NCI-H69 (cell line): ENCODE measurements at regions not wholly inside any gene's neighbourhood (a gene's known extent, or its start where the extent isn't known, plus 50 kb on each side); places are given as distances from the start of the nearest gene placed in this dataset.

ENCODE experiments used
- DNase-seq: peaks from one replicate; lab custom pipeline; 2025; lab: John Stamatoyannopoulos, UW

GRCh38 chr2:23241611-23242245, 143.3 kb upstream of the KLHL29 start:
- peak; percentile 82 for DNase-seq

GRCh38 chr2:23243073-23243659, 141.8 kb upstream of the KLHL29 start:
- no peak for DNase-seq

- DNase-seq: no peak
Measured at GRCh38 chr2:23244617-23245016, 140.4 kb upstream of the KLHL29 start.

GRCh38 chr2:23246992-23247683, 137.8 kb upstream of the KLHL29 start:
- no peak for DNase-seq

- DNase-seq: no peak
Measured at GRCh38 chr2:23248667-23249066, 136.3 kb upstream of the KLHL29 start.

GRCh38 chr2:23249348-23249747, 135.6 kb upstream of the KLHL29 start:
- DNase-seq: no peak

GRCh38 chr2:23250371-23250770, 134.6 kb upstream of the KLHL29 start:
- DNase-seq: no peak

GRCh38 chr2:23256643-23257042, 128.3 kb upstream of the KLHL29 start:
- DNase-seq: no peak

GRCh38 chr2:23260621-23261020, 124.4 kb upstream of the KLHL29 start:
- no peak for DNase-seq

GRCh38 chr2:23268467-23269263, 116.3 kb upstream of the KLHL29 start:
- DNase-seq: no peak

GRCh38 chr2:23269747-23270146, 115.2 kb upstream of the KLHL29 start:
- peak; percentile 2 for DNase-seq

GRCh38 chr2:23270810-23271209, 114.2 kb upstream of the KLHL29 start:
- no peak for DNase-seq

GRCh38 chr2:23271230-23271629, 113.7 kb upstream of the KLHL29 start:
- DNase-seq: no peak

GRCh38 chr2:23273786-23274185, 111.2 kb upstream of the KLHL29 start:
- no peak for DNase-seq

- peak; percentile 33 for DNase-seq
Measured at GRCh38 chr2:23280401-23280800, 104.6 kb upstream of the KLHL29 start.

GRCh38 chr2:23283653-23284052, 101.3 kb upstream of the KLHL29 start:
- no peak for DNase-seq

GRCh38 chr2:23285091-23285800, 99.7 kb upstream of the KLHL29 start:
- no peak for DNase-seq

GRCh38 chr2:23286031-23286757, 98.8 kb upstream of the KLHL29 start:
- no peak for DNase-seq

GRCh38 chr2:23286758-23287704, 97.9 kb upstream of the KLHL29 start:
- no peak for DNase-seq

- no peak for DNase-seq
Measured at GRCh38 chr2:23289671-23290070, 95.3 kb upstream of the KLHL29 start.
